ENCODE measurements at regions not wholly inside any gene's neighbourhood (a gene's known extent, or its start where the extent isn't known, plus 50 kb on each side); places are given as distances from the start of the nearest gene placed in this dataset.
"Not testable (repeated sequence)": the region's sequence is repeated elsewhere in the genome, so short reads cannot be mapped to it uniquely, and the experiment has no call there.

DNA sequence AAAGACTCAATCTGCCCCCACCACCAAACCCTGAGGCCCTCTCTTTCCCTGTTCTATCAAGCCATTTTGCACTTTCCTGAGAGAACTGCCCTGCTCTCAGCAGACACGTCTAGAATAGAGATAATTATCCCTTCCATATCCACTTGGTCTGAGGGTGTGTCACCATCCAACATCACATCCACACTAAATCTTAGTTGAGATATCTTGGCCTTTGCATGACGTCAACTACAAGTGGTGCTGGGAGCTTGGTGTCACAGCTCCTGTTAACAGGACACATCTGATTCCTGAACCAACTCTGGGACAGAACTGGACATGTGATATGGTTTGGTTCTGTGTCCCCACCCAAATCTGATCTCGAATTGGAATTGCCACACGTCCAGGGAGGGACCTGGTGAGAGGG is 1109.2 kb downstream of the TMEM121 start:
- DNase-seq (ENCODE audit: low read depth, low spot score), result no peak

DNA sequence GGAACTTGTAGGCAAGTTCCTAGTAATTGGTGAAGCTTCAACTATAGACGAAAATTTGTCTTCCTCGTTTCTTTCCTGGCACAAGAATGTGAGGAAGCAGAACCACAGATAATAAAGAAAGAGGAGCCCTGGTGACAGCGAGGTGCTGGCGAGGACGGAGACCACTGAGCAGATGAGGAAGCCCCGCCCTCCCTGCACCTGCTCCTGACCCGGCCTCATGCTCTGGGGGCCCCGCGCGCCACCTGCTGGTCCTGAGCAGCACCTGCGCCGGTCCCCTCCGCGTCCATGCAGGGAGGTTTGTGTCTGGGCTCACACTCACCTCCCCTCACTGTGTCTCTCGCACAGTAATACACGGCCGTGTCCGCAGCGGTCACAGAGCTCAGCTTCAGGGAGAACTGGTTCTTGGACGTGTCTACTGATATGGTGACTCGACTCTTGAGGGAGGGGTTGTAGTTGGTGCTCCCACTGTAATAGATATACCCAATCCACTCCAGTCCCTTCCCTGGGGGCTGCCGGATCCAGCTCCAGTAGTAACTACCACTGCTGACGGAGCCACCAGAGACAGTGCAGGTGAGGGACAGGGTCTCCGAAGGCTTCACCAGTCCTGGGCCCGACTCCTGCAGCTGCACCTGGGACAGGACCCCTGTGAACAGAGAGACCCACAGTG is 1112.5 kb downstream of the TMEM121 start:
- DNase-seq (ENCODE audit: low read depth, low spot score), result not testable (repeated sequence)

DNA sequence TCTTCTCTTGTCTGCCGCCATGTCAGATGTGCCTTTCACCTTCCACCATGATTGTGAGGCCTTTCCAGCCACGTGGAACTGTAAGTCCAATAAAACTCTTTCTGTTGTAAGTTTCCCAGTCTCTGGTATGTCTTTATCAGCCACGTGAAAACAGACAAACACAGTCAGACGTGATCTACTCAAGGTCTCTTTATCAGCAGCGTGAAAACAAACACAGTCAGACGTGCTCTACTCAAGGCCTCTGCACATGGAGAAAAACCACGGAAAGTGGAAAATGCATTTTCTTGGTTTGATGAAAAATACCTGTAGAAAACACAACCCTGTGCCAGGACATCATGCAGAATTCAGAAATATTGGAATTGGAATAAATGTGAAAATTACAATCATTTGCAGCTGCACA is 1115.7 kb downstream of the TMEM121 start:
- DNase-seq (ENCODE audit: low read depth, low spot score), result no peak

DNA sequence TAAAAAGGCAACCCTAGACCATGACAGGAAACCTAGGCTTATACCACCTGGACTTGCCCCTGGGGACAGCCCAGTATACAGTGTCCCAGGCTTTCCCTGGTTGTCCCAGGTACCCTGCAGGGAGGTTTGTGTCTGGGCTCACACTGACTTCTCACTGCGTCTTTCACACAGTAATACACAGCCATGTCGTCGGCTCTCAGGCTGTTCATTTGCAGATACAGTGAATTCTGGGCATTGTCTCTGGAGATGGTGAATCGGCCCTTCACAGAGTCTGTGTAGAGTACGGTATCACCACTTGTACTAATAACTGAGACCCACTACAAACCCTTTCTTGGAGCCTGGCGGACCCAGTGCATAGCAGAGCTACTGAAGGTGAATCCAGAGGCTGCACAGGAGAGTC is 1116.6 kb downstream of the TMEM121 start:
- DNase-seq (ENCODE audit: low read depth, low spot score), result not testable (repeated sequence)

DNA sequence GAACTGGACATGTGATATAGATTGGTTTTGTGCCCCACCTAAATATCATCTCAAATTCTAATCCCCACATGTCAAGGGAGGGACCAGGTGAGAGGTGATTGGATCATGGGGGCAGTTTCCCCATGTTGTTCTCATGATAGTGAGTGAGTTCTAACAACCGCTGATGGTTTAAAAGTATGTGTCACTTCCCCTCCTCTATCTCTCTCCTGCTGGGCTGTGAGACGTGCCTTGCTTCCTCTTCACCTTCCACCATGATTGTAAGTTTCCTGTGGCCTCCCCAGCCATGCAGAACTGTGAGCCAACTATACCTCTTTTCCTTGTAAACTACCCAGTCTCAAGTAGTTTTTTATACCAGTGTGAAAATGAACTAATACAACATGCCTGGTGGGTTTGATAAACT is 1122.5 kb downstream of the TMEM121 start:
- DNase-seq (ENCODE audit: low read depth, low spot score), result not testable (repeated sequence)

DNA sequence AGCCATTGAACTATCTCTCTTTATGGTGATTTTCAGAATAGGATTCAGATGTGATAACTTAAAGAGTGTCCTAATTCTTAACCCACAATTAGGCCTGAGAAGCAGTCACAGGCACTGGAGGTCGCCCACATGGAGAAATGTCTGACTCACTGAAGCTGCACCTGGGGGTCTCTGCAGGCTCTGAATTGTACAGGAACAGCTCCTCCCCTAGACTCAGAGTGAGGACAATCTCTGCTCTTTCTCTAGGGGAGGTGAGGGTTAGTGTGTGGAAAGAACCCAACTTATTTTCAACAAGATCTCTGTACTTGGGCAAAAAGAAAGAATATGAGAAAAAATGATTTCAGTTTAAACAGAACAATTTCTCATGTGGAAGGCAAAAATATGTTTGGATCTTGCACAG is 1124.6 kb downstream of the TMEM121 start:
- no peak for DNase-seq (ENCODE audit: low read depth, low spot score)

DNA sequence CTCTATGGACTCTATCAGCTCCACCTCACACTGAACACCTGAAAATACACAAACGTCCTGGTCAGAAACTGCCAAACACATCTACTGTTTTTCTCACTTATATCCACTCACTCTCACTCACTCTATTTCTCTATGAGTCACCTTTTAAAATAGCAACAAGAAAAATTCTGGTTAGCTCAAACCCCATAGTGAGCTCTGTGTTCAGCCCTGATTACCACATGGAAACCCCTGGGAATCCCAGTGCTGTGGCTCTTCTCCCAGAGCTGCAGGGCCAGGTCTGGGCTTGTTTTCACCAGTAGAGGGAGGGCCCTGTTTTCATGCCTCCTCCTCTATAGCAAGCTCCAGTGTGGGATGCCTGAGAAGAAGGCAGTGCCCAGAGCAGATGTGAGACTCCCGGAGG is 1126.1 kb downstream of the TMEM121 start:
- no peak for DNase-seq (ENCODE audit: low read depth, low spot score)

DNA sequence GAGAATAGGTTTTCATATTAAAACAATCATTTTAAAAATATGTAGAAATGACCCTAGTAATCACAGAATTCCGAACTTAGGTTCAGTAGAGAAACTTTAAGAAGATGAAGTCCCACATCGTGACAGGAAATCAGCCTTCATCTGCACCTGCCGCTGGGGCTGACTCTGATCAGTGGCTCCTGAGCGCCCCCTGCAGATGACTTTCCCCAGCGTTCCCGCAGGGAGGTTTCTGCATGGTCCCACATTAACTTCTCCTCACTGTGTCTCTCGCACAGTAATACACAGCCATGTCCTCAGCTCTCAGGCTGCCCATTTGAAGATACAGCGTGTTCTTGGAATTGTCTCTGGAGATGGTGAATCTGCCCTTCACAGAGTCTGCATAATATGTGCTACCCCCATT is 1131.1 kb downstream of the TMEM121 start:
- no peak for DNase-seq (ENCODE audit: low read depth, low spot score)

DNA sequence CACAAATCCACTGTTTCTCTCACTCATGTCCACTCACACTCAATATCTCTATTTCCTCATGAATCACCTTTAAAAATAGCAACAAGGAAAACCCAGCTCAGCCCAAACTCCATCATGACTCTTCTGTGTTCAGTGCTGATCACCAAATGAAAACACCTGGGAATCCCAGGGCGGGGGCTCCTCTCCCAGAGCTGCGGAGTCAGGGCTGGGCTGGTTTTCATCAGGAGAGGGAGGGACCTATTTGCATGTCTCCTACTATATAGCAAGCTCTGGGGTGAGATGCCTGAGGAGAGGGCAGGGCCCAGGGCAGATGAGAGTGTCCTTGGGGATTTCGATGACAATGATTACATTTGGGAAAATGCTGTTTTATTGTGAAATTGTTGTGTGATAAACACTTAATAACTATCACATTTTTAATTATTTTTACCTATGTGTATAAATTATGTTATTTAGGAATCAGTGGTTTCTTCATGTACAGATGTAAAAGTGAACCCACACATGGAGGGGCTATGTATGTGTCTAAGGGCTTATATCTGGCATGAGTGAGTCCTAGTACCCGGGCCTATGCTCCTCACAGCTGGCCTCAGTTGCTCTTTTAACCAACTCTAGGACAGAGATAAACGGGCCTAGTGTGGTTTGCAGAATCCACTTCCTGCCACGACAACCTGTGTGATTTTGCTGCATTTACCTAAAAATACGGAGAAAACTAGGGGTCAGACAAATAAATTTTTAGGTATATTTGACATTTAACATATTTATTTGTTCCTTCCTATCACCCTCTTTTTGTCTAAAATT is 1131.9 kb downstream of the TMEM121 start:
- DNase-seq (ENCODE audit: low read depth, low spot score), result not testable (repeated sequence)

DNA sequence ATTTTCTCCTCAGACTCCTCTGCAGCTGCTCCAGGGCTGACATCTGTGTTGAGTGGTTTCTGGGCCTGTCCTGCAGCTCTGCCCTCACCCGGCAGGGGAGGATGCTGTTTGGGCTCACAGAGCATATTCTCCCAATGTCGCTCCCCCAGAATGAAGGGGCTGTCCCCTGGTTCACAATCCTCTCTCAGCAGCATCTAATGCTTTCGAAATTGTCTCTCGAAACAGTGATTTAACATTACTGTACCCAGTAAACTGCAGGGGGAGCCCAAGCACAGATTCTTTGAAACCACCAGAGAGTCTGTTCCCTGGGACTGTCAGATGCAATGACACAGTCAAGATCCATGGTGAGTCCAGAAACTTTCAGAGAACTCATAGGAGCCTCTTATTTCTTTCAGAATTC is 1135.2 kb downstream of the TMEM121 start:
- not testable (repeated sequence) for DNase-seq (ENCODE audit: low read depth, low spot score)

DNA sequence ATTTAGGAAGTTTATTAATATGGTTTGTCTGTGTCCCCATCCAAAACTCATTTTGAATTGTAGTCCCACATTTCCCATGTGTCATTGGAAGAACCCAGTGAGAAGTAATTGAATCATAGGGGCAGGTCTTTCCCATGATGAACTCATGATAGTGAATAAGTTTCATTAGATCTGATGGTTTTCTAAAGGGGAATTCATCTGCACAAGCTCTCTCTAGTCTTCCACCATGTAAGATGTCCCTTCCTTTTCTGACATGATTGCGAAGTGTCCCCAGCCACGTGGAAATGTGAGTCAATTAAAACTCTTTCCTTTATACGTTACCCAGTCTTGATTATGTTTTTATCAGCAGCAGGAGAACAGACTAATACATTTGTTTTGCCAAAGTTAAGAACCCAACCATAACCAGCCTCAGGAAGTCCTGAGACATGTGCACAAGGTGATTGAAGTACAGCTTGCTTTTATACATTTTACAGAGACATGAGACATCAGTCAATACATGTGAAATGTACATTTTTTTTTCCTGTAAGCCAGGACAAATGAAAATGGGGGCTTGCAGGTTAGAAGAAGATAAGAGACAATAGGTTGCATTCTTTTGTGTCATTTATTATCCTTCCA is 1136.7 kb downstream of the TMEM121 start:
- no peak for DNase-seq (ENCODE audit: low read depth, low spot score)

DNA sequence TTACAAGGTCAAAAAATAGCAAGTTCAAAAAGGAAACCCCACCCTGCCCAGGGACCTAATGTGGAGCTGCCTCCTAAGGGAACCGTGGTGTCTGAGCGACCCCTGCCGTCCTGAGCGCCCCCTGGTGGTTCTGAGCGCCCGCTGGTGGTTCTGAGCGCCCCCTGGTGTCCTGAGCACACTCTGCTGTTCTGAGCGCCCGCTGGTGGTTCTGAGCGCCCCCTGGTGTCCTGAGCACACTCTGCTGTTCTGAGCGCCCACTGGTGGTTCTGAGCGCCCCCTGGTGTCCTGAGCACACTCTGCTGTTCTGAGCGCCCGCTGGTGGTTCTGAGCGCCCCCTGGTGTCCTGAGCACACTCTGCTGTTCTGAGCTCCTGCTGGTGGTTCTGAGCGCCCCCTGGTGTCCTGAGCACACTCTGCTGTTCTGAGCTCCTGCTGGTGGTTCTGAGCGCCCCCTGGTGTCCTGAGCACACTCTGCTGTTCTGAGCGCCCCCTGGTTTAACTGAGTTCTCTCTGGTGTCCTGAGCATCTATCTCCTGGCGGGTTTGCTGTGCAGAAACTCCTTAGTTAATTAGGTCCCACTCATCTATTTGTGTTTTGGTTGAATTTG is 1137.5 kb downstream of the TMEM121 start:
- DNase-seq (ENCODE audit: low read depth, low spot score), result not testable (repeated sequence)

DNA sequence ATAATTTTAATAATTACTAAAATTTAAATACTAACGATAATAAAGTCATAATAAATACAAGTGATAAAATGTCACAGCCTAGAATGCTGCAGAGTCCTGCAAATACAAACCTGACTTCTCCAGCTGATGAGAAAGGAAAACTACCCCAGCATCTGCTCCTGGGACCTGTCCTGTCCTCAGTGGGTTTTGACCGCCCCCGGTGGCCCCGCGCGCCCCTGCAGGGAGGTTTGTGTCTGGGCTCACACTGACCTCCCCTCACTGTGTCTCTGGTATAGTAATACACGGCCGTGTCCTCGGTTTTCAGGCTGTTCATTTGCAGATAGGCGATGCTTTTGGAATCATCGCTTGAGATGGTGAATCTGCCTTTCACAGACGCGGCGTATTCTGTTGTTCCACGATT is 1139.4 kb downstream of the TMEM121 start:
- no peak for DNase-seq (ENCODE audit: low read depth, low spot score)

DNA sequence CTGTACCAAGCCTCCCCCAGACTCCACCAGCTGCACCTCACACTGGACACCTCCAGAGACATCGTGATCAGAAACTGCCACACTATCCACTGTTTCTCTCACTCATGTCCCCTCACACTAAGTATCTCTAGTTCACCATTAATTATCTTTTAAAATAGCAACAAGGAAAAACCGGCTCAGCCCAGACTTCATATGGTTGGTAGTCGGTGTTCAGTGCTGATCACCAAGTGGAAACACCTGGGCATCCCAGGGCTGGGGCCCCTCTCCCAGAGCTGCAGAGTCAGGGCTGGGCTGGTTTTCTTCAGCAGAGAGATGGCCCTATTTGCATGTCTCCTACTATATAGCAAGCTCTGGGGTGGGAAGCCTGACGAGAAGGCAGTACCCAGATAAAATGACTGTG is 1140.0 kb downstream of the TMEM121 start:
- no peak for DNase-seq (ENCODE audit: low read depth, low spot score)

DNA sequence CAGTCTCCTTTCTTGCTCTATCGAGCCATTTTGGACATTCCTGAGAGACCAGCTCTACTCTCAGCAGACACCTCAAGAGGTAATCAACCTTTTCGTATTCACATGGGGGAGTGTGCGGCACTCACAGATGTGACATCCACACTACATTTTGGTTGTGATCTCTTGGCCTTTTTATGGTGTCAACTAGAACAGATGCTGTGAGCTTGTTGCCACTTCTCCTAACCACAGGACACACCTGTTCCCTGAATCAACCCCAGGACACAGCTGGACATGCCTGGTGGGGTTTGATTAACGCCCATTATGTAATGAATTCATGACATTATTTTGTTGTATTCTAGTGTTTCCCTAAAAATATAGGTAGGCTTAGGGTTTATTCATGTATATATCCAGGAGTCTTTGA is 1143.6 kb downstream of the TMEM121 start:
- no peak for DNase-seq (ENCODE audit: low read depth, low spot score)

DNA sequence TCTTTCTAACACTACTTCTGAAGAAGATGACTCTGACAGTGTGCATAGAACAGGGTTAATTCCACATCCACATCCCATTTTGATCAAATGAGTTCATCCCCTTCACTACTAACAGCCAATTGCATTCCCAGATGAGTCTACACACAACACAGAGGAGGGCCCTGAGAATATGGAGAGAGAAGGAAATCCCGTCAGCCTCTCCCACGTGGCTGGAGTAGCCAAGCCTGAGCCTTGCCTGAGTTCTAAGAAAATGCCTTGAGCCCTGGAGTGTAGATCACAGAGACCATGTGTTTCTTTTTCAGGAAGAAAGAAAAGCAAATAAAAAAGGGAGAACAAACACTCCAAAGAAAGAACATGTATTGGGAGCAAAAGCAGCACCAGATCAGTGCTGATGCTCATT is 1147.7 kb downstream of the TMEM121 start:
- not testable (repeated sequence) for DNase-seq (ENCODE audit: low read depth, low spot score)

DNA sequence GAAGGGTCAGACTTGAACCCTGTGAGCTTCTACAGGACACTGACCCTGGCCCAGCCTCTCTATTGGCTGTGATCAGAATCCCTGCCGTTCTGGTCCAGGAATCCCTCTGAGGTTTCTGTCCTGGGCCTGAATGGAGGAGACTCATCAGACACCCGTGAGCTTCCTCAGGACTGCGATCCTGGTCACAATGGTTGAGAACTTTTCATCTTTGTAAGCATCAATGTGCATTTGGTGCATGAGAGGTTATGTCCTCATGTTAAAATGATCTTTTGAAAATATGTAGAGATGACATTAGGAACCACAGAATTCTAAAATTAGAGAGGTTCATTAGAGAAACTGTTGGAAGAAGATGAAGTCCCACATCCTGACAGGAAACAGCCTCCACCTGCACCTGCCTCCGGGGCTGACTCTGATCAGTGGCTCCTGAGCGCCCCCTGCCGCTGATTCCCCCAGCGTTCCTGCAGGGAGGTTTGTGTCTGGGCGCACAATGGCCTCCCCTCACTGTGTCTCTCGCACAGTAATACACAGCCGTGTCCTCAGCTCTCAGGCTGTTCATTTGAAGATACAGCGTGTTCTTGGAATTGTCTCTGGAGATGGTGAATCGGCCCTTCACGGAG is 1148.2 kb downstream of the TMEM121 start:
- DNase-seq (ENCODE audit: low read depth, low spot score), result not testable (repeated sequence)

DNA sequence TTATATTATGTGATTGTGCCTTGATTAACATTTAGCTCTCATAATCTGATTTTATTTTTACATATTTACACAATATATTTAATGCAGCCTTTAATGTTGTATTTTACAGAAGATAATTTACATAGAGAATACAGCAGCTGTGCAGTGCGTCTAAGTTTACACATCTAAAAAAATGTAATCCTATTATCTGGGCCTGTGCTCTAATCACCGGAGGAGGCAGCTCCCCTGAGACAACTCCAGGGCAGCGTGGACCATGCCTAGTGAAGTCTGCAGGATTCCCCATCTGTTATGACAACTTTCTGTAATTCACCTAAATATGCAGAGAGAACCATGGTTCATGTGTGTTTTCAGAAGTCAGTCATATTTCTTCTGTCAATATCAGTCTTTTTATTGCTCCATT is 1149.3 kb downstream of the TMEM121 start:
- DNase-seq (ENCODE audit: low read depth, low spot score), result not testable (repeated sequence)

DNA sequence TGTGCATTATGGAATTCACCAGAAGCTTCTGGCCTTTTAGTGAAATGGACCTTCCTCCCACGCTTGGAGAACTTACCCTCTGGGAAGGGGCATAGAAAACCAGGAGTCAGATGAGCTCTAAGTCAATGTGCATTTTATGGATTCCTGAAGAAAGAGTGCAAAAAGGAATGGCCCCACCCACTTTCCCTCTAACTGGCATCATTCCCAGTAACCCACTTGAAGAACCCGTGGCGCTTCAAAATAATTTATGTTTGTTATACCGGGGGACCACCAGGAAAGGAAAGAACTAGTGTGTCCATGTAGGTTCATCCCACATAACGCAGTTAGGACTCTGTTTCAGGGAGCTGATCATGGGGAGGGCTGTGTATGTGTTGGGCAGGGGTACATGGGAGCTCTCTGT is 1153.4 kb downstream of the TMEM121 start:
- no peak for DNase-seq (ENCODE audit: low read depth, low spot score)

DNA sequence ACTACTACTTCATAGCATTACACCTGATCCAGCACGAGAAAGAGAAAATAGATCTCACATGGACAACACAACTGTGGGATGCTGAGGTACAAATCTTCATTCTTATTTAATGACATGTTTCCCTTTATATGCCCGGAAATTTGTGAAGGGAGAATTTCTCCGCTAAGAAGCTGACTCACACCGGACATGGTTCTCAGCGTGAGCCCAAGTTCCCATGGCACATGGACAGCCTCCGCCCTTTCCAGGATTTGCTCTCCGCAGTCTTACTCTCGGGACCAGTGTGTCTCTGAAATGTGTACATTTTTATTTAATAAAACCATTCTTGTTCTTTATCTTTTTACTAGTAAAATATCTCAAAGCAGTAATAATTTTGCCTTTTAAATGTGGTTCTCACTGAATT is 1154.8 kb downstream of the TMEM121 start:
- no peak for DNase-seq (ENCODE audit: low read depth, low spot score)

DNA sequence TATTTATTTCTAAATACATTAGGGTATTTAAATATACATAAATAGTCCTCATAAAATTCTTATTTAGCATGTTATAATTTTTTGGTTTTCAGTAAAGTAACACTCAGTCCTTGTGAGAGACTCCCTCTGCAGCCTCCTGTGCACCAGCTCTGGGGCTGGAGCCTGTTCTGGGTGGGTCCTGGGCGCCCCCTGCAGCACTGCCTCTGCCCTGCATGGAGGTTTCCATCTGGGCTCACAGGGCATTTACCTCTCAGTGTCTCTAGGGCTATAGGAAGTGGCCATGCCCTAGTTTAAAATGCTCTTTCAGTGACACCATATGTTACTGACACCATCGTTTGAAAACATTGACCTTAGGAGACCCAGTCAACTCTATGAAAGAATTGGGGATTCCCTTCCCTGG is 1155.2 kb downstream of the TMEM121 start:
- DNase-seq (ENCODE audit: low read depth, low spot score), result no peak

DNA sequence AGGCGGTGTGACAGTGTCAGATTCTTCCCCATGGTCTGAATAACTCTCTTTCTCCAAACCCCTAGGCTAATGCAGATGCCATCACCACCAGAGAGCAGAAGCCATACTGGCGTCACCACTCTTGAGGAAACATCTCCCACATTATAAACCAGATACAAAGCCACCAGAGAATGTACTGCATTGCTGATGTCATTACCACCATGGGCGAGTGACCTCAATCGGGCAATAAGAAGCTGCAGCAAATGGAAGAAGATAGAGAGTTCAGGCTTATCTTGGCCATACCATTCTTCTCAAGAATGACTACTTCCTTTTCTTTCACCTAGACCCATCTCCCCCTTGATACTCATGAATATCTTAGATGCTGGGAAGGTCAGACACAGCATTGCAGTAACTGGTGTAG is 1157.2 kb downstream of the TMEM121 start:
- DNase-seq (ENCODE audit: low read depth, low spot score), result no peak

Measured in iPS DF 19.7 (cell line).